HepG2 (cell line): ENCODE measurements at regions not wholly inside any gene's neighbourhood (a gene's known extent, or its start where the extent isn't known, plus 50 kb on each side); places are given as distances from the start of the nearest gene placed in this dataset.

Experiments used
- ATAC-seq: fragments of 200-7000 bp; cut with Tn5 transposase; 3 replicates; pipeline ENCODE4 v1.9.1; 2020; ENCODE audit warnings: mild to moderate bottlenecking, moderate library complexity
- BruUV-seq: library from RNA; stranded (reverse); fragments of 400-500 nt; replicated peaks from 2 replicates; lab custom pipeline; 2021; lab: Mats Ljungman, UMichigan
- CTCF ChIA-PET: fragments of 300-600 bp; formaldehyde crosslinking; extraction: SDS; loops from one replicate; lab custom pipeline; 2021; ENCODE audit warnings: low total read pairs, inconsistent platforms, low intra/inter-chr PET ratio; lab: Yijun Ruan, JAX
- POLR2A ChIA-PET: fragments of 350-600 bp; sonication (Branson Sonifier 250); formaldehyde crosslinking; loops from one replicate; lab custom pipeline; 2020; ENCODE audit warnings: antibody characterized with exemption, inconsistent platforms; lab: Yijun Ruan, JAX
- DNase-seq: peaks from one replicate; pipeline ENCODE4 v3.0.0-alpha.2; 2015; ENCODE audit warnings: low spot score
- FAIRE-seq: peaks from 3 replicates; lab custom pipeline; 2011; peaks lifted over from hg19 to GRCh38; lab: Jason Lieb, UNC
- H2AFZ ChIP-seq: one replicate; pipeline ENCODE4 v1.6.1; 2011; ENCODE audit warnings: low read length, inconsistent platforms
- H3K27ac ChIP-seq: fragments of 300-600 bp; 3 replicates; pipeline ENCODE4 v1.8.0; 2011; ENCODE audit warnings: mixed run types, mild to moderate bottlenecking, mixed read lengths, low read length, inconsistent platforms; ENCODE audit not compliant: insufficient read depth; ENCODE audit errors: extremely low read length
- H3K27me3 ChIP-seq, 2 experiments: fragments of 200-600 bp in 1 of 2; 2 replicates in 1 of 2; 3 replicates in 1 of 2; pipeline versions ENCODE4 v1.6.0 to v1.8.0; 2011; ENCODE audit warnings: low read length in 2 of 2, mild to moderate bottlenecking in 2 of 2, moderate library complexity in 2 of 2, inconsistent platforms in 1 of 2; ENCODE audit not compliant: insufficient read depth in 2 of 2, control insufficient read depth in 1 of 2
- H3K36me3 ChIP-seq, 2 experiments: fragments of 200-600 bp in 1 of 2; replicated peaks in 1 of 2; 2 replicates in 1 of 2; 3 replicates in 1 of 2; pipeline versions ENCODE4 v1.5.1 to v1.8.0; 2011; ENCODE audit warnings: low read length in 2 of 2, inconsistent platforms in 1 of 2; ENCODE audit not compliant: insufficient read depth in 2 of 2, control insufficient read depth in 1 of 2
- H3K4me1 ChIP-seq: 2 replicates; pipeline ENCODE4 v1.5.1; 2012; ENCODE audit warnings: low read length, inconsistent platforms; ENCODE audit not compliant: insufficient read depth
- H3K4me2 ChIP-seq: 2 replicates; pipeline ENCODE4 v1.6.0; 2011; ENCODE audit warnings: low read depth, low read length, inconsistent platforms
- H3K4me3 ChIP-seq, 3 experiments: fragments of 200-600 bp in 1 of 3; sonication (generic), shearing (Covaris generic) in 1 of 3; replicated peaks in 1 of 3; 2 replicates each; pipeline ENCODE4 v1.5.1; 2011 to 2016; ENCODE audit warnings: low read length in 3 of 3, inconsistent platforms in 2 of 3, low read depth in 2 of 3, mild to moderate bottlenecking in 2 of 3, control low read depth in 1 of 3, mixed read lengths in 1 of 3; ENCODE audit not compliant: insufficient read depth in 1 of 3
- H3K79me2 ChIP-seq: one replicate; pipeline ENCODE4 v1.6.1; 2011; ENCODE audit warnings: low read length, inconsistent platforms; ENCODE audit not compliant: insufficient read depth
- H3K9ac ChIP-seq: 2 replicates; pipeline ENCODE4 v1.6.0; 2011; ENCODE audit warnings: mild to moderate bottlenecking, low read depth, low read length, inconsistent platforms; ENCODE audit not compliant: insufficient read depth
- H3K9me3 ChIP-seq: 2 replicates; pipeline ENCODE4 v1.5.1; 2012; ENCODE audit warnings: mild to moderate bottlenecking, low read length
- H4K20me1 ChIP-seq: 2 replicates; pipeline ENCODE4 v1.6.0; 2011; ENCODE audit warnings: inconsistent platforms, mild to moderate bottlenecking, low read length, moderate library complexity; ENCODE audit not compliant: insufficient read depth
- GATAD2A ChIP-seq: IDR thresholded peaks from 2 replicates; pipeline ENCODE4 v1.6.1; 2016
- HNRNPK ChIP-seq: fragments of 200-400 bp; formaldehyde crosslinking; IDR thresholded peaks from 2 replicates; pipeline ENCODE4 v1.6.1; 2018; ENCODE audit warnings: low read length, low read depth, moderate library complexity, mild to moderate bottlenecking; ENCODE audit not compliant: poor library complexity, severe bottlenecking
- JARID2 ChIP-seq: sonication (generic); formaldehyde crosslinking; IDR thresholded peaks from 2 replicates; pipeline ENCODE4 v1.8.1; 2023; ENCODE audit warnings: missing genetic modification reagents, inconsistent platforms; ENCODE audit not compliant: insufficient replicate concordance
- NAIF1 ChIP-seq: sonication (generic); formaldehyde crosslinking; IDR thresholded peaks from 2 replicates; pipeline ENCODE4 v1.5.0; 2020; ENCODE audit warnings: mild to moderate bottlenecking, missing genetic modification reagents, borderline replicate concordance
- NR2F2 ChIP-seq: IDR thresholded peaks from 2 replicates; pipeline ENCODE4 v1.6.1; 2012; ENCODE audit warnings: low read depth, inconsistent platforms, borderline replicate concordance
- RERE ChIP-seq: IDR thresholded peaks from 2 replicates; pipeline ENCODE4 v1.6.1; 2016; ENCODE audit warnings: low read depth, missing genetic modification reagents, missing compliant biosample characterization
- TFDP2 ChIP-seq: sonication (generic); formaldehyde crosslinking; IDR thresholded peaks from 2 replicates; pipeline ENCODE4 v1.4.0; 2020; ENCODE audit warnings: missing genetic modification reagents
- ZNF24 ChIP-seq: fragments of 450-650 bp; IDR thresholded peaks from 2 replicates; pipeline ENCODE4 v1.6.1; 2017; ENCODE audit warnings: antibody characterized with exemption, mild to moderate bottlenecking
- ZNF275 ChIP-seq: sonication (generic); formaldehyde crosslinking; IDR thresholded peaks from 2 replicates; pipeline ENCODE4 v1.8.0; 2022; ENCODE audit warnings: missing genetic modification reagents, mild to moderate bottlenecking, inconsistent platforms, borderline replicate concordance
- ZNF350 ChIP-seq: sonication (generic); formaldehyde crosslinking; IDR thresholded peaks from 2 replicates; pipeline ENCODE4 v1.4.0; 2020; ENCODE audit warnings: mild to moderate bottlenecking, low read depth, missing genetic modification reagents, borderline replicate concordance
- ZNF354B ChIP-seq: sonication (generic); formaldehyde crosslinking; IDR thresholded peaks from 2 replicates; pipeline ENCODE4 v1.8.0; 2022; ENCODE audit warnings: mild to moderate bottlenecking, missing genetic modification reagents
- ZNF574 ChIP-seq: sonication (generic); formaldehyde crosslinking; IDR thresholded peaks from 2 replicates; pipeline ENCODE4 v1.4.0; 2020; ENCODE audit warnings: missing genetic modification reagents
- ZNF709 ChIP-seq: sonication (generic); formaldehyde crosslinking; IDR thresholded peaks from 2 replicates; pipeline ENCODE4 v1.5.0; 2020; ENCODE audit warnings: mild to moderate bottlenecking, missing genetic modification reagents
- WGBS: methylation state at CpG from one replicate; pipeline ENCODE4 v1.1.6; 2017; ENCODE audit warnings: low lambda C conversion rate; 5-methylcytosine and 5-hydroxymethylcytosine counted together
- in situ Hi-C: cut with HindIII; loops from 2 replicates; pipeline ENCODE4 v1.10.0; 2017; ENCODE audit warnings: low pct_unique_long_range_greater_than_20kb; ENCODE audit not compliant: extremely low pct_ligation_motif_present
- intact Hi-C: fragments of 100-400 bp; cut with micrococcal nuclease; formaldehyde crosslinking; loops from one replicate; pipeline ENCODE4 v1.10.0; 2022; ENCODE audit not compliant: unreplicated experiment

GRCh38 chr5:39948341-39948740 lies 523.6 kb upstream of the DAB2 start (continued):
- TF ChIP-seq ZNF350 (CRISPR knock-in tag) = no peak
- no peak for TF ChIP-seq ZNF24
- no peak for TF ChIP-seq NAIF1 (CRISPR knock-in tag)
- TF ChIP-seq GATAD2A (CRISPR knock-in tag) = no peak

GRCh38 chr5:39947657-39948056 lies 522.9 kb upstream of the DAB2 start:
- DNase-seq (no peak), FAIRE-seq (no peak), ATAC-seq (no peak)
- 0% methylated on average over 1 of the region's 1 CpG for WGBS
- Histone ChIP-seq H3K9me3 (no peaks in the 10 kb centered on the region), H4K20me1 (no peaks in the 10 kb centered on the region), H3K4me2 (no peak overlapping the region), H2AFZ (no peak overlapping the region), H3K79me2 (no peaks in the 10 kb centered on the region), H3K27me3 (no peaks in the 10 kb centered on the region), H3K27ac (no peak overlapping the region), H3K4me3 (no peak overlapping the region), H3K4me1 (no peaks in the 10 kb centered on the region), H3K9ac (no peak overlapping the region), H3K36me3 (no peaks in the 10 kb centered on the region)
- in situ Hi-C loops (loop anchor here (5.0 kb wide), 1 partner anchor 740 kb away; no protein-coding TSS in a partner anchor), intact Hi-C loops (loop anchor here (2.0 to 5.0 kb wide), 3 partner anchors 370 to 930 kb away; no protein-coding TSS in a partner anchor)
- POLR2A ChIA-PET = no interaction called here
- no TSS peak for BruUV-seq
- CTCF ChIA-PET = interaction anchor here (2.8 kb wide), 1 partner anchor 740 kb away, joined by 35 read pairs; no protein-coding TSS in a partner anchor
- TF ChIP-seq TFDP2 (no peak), JARID2 (CRISPR knock-in tag) (no peak), HNRNPK (no peak), ZNF709 (CRISPR knock-in tag) (no peak), RERE (no peak), ZNF275 (CRISPR knock-in tag) (no peak), ZNF354B (CRISPR knock-in tag) (no peak), ZNF574 (CRISPR knock-in tag) (no peak), NR2F2 (no peak)
